ENCODE measurements at regions not wholly inside any gene's neighbourhood (a gene's known extent, or its start where the extent isn't known, plus 50 kb on each side); places are given as distances from the start of the nearest gene placed in this dataset.

DNA sequence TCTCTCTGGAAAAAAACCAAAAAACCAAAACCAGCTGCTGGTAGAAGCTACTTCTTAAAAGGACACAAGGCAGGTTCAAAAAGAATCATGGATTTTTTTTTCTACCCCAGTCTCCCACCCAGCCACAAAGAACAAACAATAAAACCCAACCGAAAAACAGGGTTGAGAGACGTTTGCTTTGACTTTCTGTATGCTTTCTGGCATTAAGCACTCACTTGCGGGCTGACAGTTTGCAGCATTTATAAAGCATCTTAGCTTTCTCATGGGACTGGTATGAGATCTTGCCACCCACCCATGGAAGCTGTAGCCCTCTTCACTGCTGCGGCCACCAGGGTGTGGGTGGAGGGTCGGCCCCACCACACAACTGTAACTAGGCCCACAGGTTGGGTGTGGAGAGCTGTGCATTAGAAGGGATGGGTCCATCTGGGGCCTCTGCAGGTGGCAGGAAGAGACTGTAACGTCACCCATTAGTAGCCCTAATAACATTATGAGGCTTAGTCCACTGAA is 165.7 kb downstream of the RHOU start:
- TF ChIP-seq, protein P1, sequence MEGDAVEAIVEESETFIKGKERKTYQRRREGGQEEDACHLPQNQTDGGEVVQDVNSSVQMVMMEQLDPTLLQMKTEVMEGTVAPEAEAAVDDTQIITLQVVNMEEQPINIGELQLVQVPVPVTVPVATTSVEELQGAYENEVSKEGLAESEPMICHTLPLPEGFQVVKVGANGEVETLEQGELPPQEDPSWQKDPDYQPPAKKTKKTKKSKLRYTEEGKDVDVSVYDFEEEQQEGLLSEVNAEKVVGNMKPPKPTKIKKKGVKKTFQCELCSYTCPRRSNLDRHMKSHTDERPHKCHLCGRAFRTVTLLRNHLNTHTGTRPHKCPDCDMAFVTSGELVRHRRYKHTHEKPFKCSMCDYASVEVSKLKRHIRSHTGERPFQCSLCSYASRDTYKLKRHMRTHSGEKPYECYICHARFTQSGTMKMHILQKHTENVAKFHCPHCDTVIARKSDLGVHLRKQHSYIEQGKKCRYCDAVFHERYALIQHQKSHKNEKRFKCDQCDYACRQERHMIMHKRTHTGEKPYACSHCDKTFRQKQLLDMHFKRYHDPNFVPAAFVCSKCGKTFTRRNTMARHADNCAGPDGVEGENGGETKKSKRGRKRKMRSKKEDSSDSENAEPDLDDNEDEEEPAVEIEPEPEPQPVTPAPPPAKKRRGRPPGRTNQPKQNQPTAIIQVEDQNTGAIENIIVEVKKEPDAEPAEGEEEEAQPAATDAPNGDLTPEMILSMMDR (IDR thresholded peaks at IDR 0.05) = no peak
- TF ChIP-seq POLR2A (IDR thresholded peaks at IDR 0.05) = no peak
